SK-N-SH treated with all-trans-retinoic acid at 6 μM for 48 hours (cell line): ENCODE measurements at regions not wholly inside any gene's neighbourhood (a gene's known extent, or its start where the extent isn't known, plus 50 kb on each side); places are given as distances from the start of the nearest gene placed in this dataset.
"Not testable (repeated sequence)": the region's sequence is repeated elsewhere in the genome, so short reads cannot be mapped to it uniquely, and the experiment has no call there.

Source experiments
- ATAC-seq: fragments of 200-7000 bp; cut with Tn5 transposase; 3 replicates; pipeline ENCODE4 v1.9.1; 2020; ENCODE audit warnings: mild to moderate bottlenecking, moderate library complexity
- ARNTL ChIP-seq: fragments of 450-650 bp; formaldehyde crosslinking; IDR thresholded peaks from 2 replicates; pipeline ENCODE4 v1.5.0; 2020; ENCODE audit warnings: low read depth, mild to moderate bottlenecking, moderate library complexity, borderline replicate concordance
- BACH2 ChIP-seq: fragments of 250-450 bp; sonication (Bioruptor Pico); IDR thresholded peaks from 2 replicates; pipeline ENCODE4 v1.9.0; 2021; ENCODE audit warnings: mild to moderate bottlenecking, borderline replicate concordance
- CSDC2 ChIP-seq: fragments of 250-450 bp; sonication (Bioruptor Pico); IDR thresholded peaks from 2 replicates; pipeline ENCODE4 v1.5.0; 2020; ENCODE audit warnings: mild to moderate bottlenecking, moderate library complexity
- ESRRG ChIP-seq: fragments of 250-450 bp; sonication (Bioruptor Pico); IDR thresholded peaks from 2 replicates; pipeline ENCODE4 v1.6.1; 2021; ENCODE audit warnings: mild to moderate bottlenecking
- GLIS3 ChIP-seq: fragments of 250-450 bp; sonication (Bioruptor Pico); IDR thresholded peaks from 2 replicates; pipeline ENCODE4 v1.5.0; 2020; ENCODE audit warnings: mild to moderate bottlenecking, moderate library complexity
- ISL1 ChIP-seq: fragments of 250-450 bp; sonication (Bioruptor Pico); IDR thresholded peaks from 2 replicates; pipeline ENCODE4 v2.1.2; 2022; ENCODE audit warnings: mild to moderate bottlenecking, moderate library complexity
- OSR1 ChIP-seq: fragments of 250-450 bp; sonication (Bioruptor Pico); IDR thresholded peaks from 2 replicates; pipeline ENCODE4 v1.8.0; 2022; ENCODE audit warnings: moderate library complexity, mild to moderate bottlenecking, inconsistent platforms
- PATZ1 ChIP-seq: fragments of 250-450 bp; sonication (Bioruptor Pico); IDR thresholded peaks from 2 replicates; pipeline ENCODE4 v1.8.0; 2020; ENCODE audit warnings: mild to moderate bottlenecking, moderate library complexity, borderline replicate concordance
- POU6F1 ChIP-seq: fragments of 250-450 bp; sonication (Bioruptor Pico); IDR thresholded peaks from 2 replicates; pipeline ENCODE4 v1.8.0; 2021; ENCODE audit warnings: low read depth, mild to moderate bottlenecking, moderate library complexity, borderline replicate concordance
- PPARA ChIP-seq: fragments of 250-450 bp; sonication (Bioruptor Pico); IDR thresholded peaks from 2 replicates; pipeline ENCODE4 v1.5.0; 2020; ENCODE audit warnings: mild to moderate bottlenecking, borderline replicate concordance
- RARB ChIP-seq: fragments of 250-450 bp; sonication (Bioruptor Pico); IDR thresholded peaks from 2 replicates; pipeline ENCODE4 v1.8.0; 2021; ENCODE audit warnings: mild to moderate bottlenecking, moderate library complexity
- SNAI2 ChIP-seq: fragments of 250-450 bp; sonication (Bioruptor Pico); IDR thresholded peaks from 2 replicates; pipeline ENCODE4 v1.5.0; 2020; ENCODE audit warnings: mild to moderate bottlenecking, moderate library complexity
- TCF4 ChIP-seq: fragments of 250-450 bp; sonication (Bioruptor Pico); IDR thresholded peaks from 2 replicates; pipeline ENCODE4 v1.8.0; 2021; ENCODE audit warnings: mild to moderate bottlenecking, moderate library complexity, borderline replicate concordance
- TSHZ2 ChIP-seq: fragments of 250-450 bp; sonication (Bioruptor Pico); IDR thresholded peaks from 2 replicates; pipeline ENCODE4 v1.5.0; 2020; ENCODE audit warnings: mild to moderate bottlenecking, moderate library complexity
- ZC3H10 ChIP-seq: fragments of 250-450 bp; sonication (Bioruptor Pico); IDR thresholded peaks from 2 replicates; pipeline ENCODE4 v1.5.1; 2021; ENCODE audit warnings: mild to moderate bottlenecking, moderate library complexity
- ZFP3 ChIP-seq: fragments of 250-450 bp; sonication (Bioruptor Pico); IDR thresholded peaks from 2 replicates; pipeline ENCODE4 v1.5.0; 2020; ENCODE audit warnings: mild to moderate bottlenecking, moderate library complexity
- ZFP30 ChIP-seq: fragments of 450-650 bp; formaldehyde crosslinking; IDR thresholded peaks from 2 replicates; pipeline ENCODE4 v1.5.0; 2022; ENCODE audit warnings: mild to moderate bottlenecking, moderate library complexity
- ZNF70 ChIP-seq: fragments of 450-650 bp; formaldehyde crosslinking; IDR thresholded peaks from 2 replicates; pipeline ENCODE4 v1.5.0; 2020; ENCODE audit warnings: mild to moderate bottlenecking, moderate library complexity
- ZNF8 ChIP-seq: fragments of 450-650 bp; formaldehyde crosslinking; IDR thresholded peaks from 2 replicates; pipeline ENCODE4 v1.5.0; 2020; ENCODE audit warnings: mild to moderate bottlenecking, moderate library complexity
- TF ChIP-seq, protein P1 (sequence below): fragments of 250-450 bp; sonication (Bioruptor Pico); IDR thresholded peaks from 2 replicates; pipeline ENCODE4 v1.5.1; 2020; ENCODE audit warnings: low read depth, mild to moderate bottlenecking, moderate library complexity

DNA sequence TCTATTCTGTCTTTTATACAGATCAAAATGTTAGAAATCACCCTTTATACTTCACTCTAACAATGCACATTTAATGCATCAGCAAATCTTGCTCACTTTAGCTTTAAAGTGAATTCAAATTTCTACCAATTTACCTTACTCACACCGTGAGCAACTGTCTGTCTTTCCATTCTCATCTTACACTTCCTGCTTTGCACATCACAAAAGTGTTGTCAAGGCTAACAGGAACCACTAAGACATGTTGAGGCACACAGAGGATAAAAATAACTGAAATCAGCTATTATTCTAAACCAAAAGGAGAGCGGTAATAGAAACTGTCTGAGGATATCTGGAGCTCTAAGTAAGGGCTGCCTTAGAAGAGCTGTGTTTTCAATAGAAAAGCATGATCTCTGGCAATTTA lies 519.9 kb downstream of the ZBBX start:
- no peak for ATAC-seq
- TF ChIP-seq ZNF8 (no peak), ZFP30 (CRISPR knock-in tag) (no peak), GLIS3 (CRISPR knock-in tag) (no peak), SNAI2 (no peak), ESRRG (no peak), OSR1 (CRISPR knock-in tag) (no peak), PATZ1 (no peak), ZNF70 (CRISPR knock-in tag) (no peak), POU6F1 (CRISPR knock-in tag) (no peak), ZFP3 (no peak), CSDC2 (CRISPR knock-in tag) (no peak), RARB (CRISPR knock-in tag) (no peak), ISL1 (CRISPR knock-in tag) (no peak), TSHZ2 (CRISPR knock-in tag) (no peak), TCF4 (no peak), ZC3H10 (CRISPR knock-in tag) (no peak), BACH2 (no peak)
- TF ChIP-seq, protein P1, sequence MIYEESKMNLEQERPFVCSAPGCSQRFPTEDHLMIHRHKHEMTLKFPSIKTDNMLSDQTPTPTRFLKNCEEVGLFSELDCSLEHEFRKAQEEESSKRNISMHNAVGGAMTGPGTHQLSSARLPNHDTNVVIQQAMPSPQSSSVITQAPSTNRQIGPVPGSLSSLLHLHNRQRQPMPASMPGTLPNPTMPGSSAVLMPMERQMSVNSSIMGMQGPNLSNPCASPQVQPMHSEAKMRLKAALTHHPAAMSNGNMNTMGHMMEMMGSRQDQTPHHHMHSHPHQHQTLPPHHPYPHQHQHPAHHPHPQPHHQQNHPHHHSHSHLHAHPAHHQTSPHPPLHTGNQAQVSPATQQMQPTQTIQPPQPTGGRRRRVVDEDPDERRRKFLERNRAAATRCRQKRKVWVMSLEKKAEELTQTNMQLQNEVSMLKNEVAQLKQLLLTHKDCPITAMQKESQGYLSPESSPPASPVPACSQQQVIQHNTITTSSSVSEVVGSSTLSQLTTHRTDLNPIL (CRISPR knock-in tag): no peak

DNA sequence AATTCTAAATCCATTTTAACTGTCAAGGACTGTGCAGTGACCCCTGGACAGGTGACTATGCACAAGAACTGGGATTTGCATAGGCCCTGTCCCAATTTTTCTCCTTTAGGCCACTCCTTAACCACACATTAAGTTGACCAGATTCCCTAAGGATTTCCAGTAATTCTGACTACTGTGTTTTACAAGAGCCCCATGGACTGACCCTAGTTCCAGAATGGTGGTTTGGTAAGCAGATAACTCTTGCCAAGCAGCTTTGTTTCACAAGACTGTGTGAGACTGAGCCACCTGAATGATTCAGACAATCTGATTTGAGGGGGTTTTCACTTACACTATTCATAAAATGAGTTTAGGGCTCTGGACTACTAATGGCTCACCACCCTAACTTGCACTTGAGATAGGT lies 535.8 kb downstream of the ZBBX start:
- no peak for TF ChIP-seq ZNF8
- TF ChIP-seq PPARA (CRISPR knock-in tag): no peak
- TF ChIP-seq, all 23 proteins: peak for 0

DNA sequence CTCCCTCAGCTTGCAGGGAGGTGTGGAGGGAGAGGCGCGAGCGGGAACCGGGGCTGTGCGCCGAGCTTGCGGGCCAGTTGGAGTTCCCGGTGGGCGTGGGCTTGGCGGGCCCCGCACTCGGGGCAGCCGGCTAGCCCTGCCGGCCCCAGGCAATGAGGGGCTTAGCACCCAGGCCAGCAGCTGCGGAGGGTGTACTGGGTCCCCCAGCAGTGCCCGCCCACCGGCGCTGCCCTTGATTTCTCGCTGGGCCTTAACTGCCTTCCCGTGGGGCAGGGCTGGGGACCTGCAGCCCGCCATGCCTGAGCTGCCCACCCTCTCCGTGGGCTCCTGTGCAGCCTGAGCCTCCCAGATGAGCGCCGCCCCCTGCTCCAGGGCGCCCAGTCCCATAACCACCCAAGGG lies 537.3 kb downstream of the ZBBX start:
- not testable (repeated sequence) for ATAC-seq

More for the DNA sequence above, 535.8 kb downstream of the ZBBX start:
- ATAC-seq: no peak

GRCh38 chr3:166837535-166837934 lies 542.6 kb downstream of the ZBBX start:
- peak; percentile 78 for ATAC-seq
- TF ChIP-seq ZNF8 (no peak), BACH2 (no peak), TSHZ2 (CRISPR knock-in tag) (no peak), PATZ1 (no peak), ISL1 (CRISPR knock-in tag) (no peak), POU6F1 (CRISPR knock-in tag) (no peak), TCF4 (no peak), CSDC2 (CRISPR knock-in tag) (no peak), ARNTL (CRISPR knock-in tag) (no peak), ZNF70 (CRISPR knock-in tag) (no peak), ZFP30 (CRISPR knock-in tag) (no peak), ESRRG (no peak), RARB (CRISPR knock-in tag) (no peak)
- TF ChIP-seq, protein P1 (CRISPR knock-in tag): no peak
